GM18517 (cell line): ENCODE measurements at regions not wholly inside any gene's neighbourhood (a gene's known extent, or its start where the extent isn't known, plus 50 kb on each side); places are given as distances from the start of the nearest gene placed in this dataset.

Experiments
- ATAC-seq: cut with Tn5 transposase; IDR thresholded peaks from one replicate; pipeline ENCODE4 v1.9.1; 2021; ENCODE audit warnings: mild to moderate bottlenecking, moderate library complexity; ENCODE audit not compliant: unreplicated experiment

GRCh38 chr12:24608108-24608507, 340.8 kb downstream of the BCAT1 start:
- ATAC-seq: no peak

DNA sequence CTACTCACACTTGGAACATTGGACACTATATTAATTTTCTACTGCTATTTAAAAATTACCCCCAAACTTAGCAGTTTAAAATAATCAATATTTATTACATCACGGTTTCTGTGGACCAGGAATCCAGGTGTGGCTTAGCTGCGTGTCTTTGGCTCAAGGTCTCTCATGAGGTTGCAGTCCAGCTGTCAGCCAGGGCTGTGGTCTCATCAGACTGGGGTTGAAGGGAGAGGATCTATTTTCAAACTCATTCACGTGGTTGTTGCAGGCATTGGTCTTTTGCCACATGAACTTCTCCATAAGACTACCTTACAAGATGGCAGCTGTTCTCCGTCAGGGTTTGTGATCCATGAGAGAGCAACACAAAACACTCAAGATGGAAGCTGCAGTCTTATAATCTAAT, 343.0 kb downstream of the BCAT1 start:
- ATAC-seq: no peak

GRCh38 chr12:24605466-24605865, 343.4 kb downstream of the BCAT1 start:
- ATAC-seq: no peak

DNA sequence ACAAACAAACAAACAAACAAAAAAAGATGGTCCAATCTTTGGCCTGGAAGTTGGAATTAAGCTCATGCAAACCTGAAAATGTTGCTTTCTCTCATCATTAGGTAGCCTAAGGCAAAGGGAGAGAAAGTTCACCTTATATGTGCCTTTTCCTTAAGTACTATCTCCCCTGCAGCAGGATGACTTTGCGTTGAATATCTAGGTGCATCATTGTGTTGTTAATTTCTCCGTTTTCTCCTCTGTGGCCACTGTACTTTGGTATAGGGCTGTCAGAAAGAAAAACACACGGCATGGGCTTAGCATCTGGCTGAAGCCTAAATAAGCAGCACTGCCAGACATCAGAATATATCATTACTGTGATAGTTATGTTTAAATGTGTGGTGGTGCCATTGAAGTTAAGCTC, 345.5 kb downstream of the BCAT1 start:
- ATAC-seq: no peak

- no peak for ATAC-seq
These were observed 347.9 kb downstream of the BCAT1 start for GRCh38 chr12:24600996-24601395.

- no peak for ATAC-seq
These were observed 348.4 kb downstream of the BCAT1 start for GRCh38 chr12:24600551-24600950.

GRCh38 chr12:24599736-24600135, 349.2 kb downstream of the BCAT1 start:
- ATAC-seq: no peak

- no peak for ATAC-seq
These were observed 351.3 kb downstream of the BCAT1 start for GRCh38 chr12:24597580-24597979.

DNA sequence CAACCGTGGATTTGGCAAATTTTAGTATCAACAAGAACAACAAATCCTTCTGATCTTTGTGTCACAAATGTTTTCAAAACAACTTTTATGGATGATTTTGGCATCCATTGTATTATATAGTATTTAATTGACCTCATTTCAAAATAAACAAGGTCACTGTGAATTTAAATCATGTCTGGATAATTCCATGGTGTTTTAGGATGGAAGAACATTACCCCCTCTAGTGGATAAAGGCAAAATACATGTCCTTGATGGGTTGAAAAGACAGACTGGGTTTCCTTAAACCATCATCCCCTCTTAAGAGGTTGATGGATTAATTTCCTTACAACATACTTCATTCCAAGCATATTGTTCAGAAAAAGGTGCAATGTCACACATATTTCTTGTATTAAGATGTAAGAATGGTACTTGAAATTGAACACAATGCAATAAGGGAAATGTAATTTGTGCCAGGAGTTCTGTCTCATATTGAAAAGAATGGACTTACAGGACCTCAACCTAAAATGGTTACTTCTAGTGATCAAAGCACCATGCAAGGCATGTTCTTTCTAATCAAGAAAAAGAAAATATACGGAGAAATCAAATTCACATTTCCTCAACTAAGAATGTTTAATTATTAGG, 352.0 kb downstream of the BCAT1 start:
- no peak for ATAC-seq

DNA sequence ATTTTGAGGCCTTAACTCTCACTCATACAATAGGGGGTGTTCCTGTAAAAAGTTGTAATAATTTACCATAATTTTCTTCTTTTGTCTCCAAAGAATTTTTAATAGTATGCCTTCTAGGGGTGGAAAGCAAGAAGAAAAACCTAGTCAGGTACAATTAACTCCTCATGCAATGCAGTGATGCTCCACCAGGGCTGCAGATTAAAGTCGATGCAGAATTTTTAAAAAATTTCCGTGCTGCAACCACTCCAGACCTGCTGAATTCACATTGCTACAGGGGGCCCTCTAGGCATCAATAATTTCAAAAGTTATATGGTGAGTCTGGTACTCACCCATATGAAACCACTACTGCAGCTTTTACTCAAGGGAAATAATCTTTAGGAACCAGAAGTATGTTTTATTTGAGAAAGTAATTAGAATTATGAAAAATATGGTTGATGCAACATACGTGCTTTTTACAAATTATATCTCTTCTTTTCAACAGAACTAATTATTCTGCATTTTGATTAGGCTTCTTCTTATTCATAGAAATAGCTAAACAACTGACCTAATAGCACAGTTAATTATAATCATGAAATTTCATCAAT, 353.2 kb downstream of the BCAT1 start:
- ATAC-seq: no peak

DNA sequence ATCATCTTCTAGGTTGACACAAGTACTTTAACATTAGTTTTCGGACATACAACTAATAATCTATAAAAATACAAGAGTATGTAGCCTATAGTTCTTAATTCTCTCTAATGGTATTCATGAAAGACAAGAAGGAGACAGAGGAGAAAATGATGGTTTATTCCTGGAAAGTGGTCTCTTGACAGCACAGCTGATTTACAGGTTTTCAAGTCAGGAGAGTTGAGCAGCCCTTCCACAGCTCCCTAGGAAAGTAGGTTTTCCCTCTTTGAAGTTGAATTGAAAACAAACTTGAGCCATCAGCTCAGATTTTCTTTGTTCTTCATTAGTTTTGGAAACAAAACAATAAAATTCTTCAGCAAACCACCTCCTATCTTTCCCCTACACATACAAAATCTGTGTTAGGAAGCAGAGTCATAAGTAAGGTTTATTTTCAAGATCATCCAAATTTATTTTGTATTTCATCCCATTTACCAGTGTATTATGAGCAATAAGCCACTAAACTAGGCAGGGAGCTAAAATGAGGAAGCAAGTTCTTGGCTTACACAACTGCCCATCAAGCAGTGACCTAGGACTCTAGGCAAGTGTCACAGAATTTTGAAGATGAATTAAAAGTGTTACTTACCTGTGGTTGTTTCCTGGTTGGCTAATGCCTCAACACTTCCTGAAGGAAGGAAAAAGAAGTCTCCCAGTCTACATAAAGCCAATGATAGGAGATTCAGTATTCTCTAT, 357.0 kb downstream of the BCAT1 start:
- ATAC-seq: no peak

DNA sequence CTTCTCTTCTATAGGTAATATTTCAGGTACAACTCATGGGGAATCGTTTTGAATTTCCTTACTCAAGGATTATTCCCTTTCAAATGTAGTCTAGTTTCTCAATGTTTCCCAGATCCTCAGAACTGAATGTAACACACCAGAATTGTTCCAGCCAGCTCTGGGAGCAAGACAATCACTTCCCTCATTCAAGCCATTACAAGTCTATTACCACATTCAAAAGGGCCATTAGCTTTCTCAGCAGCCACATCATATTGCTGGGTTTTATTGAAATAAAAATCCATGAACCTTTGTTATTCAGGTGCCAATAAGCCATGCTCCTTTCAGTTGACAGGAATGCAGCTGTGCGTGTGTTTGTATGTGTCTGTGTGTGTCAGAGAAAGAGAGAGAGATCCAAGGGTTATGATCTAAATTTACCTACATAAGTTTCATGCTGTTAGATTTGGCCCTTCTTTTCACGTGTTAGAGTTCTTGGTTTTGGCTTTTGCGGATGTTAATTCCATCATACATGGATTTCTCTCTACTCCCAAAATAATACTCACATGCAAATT, 357.7 kb downstream of the BCAT1 start:
- ATAC-seq: no peak

- ATAC-seq: no peak
These were observed 362.6 kb downstream of the BCAT1 start for GRCh38 chr12:24586293-24586692.

GRCh38 chr12:24584032-24584675, 364.7 kb downstream of the BCAT1 start:
- ATAC-seq: no peak

GRCh38 chr12:24582954-24583601, 365.8 kb downstream of the BCAT1 start:
- no peak for ATAC-seq

GRCh38 chr12:24574538-24574937, 374.4 kb downstream of the BCAT1 start:
- ATAC-seq: no peak

DNA sequence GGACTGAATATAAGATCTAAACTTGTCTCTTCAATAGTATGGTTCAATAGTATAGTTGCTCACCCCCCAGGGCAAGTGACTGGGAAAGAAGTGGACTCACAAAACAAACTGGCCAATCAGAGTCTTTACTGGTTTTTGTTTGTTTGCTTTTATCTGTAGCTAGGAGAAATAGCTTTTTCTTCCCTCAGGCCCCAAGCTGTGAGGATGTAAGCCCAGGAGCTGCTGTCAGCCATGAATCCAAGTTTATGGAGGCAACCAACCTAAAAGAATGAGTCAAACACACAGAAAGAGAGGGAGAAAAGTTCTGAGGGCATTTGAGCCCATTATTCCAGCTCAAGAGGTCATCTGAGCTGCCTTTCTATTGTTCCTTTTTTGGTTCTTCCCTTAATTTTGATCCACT, 375.3 kb downstream of the BCAT1 start:
- ATAC-seq: no peak

DNA sequence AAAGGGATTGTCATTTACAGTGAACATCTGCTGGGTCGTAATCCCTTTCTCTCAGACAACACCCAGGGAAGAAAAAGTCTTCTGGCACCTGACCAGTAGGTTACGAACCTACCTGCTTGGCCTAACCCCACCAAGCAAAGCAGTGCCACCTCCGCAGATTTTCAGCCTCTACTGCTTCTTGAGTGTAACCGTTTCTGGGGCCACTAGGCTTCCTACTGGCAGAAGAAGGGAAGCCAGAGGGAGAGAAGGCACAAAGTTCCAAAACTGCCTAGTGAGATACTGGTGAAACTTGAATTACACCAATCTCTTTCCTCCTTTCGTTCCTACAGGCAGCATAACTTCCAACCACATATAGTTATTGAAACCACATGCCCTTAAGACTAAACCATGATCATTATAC, 383.6 kb downstream of the BCAT1 start:
- no peak for ATAC-seq

GRCh38 chr12:24562771-24563431, 386.0 kb downstream of the BCAT1 start:
- no peak for ATAC-seq

DNA sequence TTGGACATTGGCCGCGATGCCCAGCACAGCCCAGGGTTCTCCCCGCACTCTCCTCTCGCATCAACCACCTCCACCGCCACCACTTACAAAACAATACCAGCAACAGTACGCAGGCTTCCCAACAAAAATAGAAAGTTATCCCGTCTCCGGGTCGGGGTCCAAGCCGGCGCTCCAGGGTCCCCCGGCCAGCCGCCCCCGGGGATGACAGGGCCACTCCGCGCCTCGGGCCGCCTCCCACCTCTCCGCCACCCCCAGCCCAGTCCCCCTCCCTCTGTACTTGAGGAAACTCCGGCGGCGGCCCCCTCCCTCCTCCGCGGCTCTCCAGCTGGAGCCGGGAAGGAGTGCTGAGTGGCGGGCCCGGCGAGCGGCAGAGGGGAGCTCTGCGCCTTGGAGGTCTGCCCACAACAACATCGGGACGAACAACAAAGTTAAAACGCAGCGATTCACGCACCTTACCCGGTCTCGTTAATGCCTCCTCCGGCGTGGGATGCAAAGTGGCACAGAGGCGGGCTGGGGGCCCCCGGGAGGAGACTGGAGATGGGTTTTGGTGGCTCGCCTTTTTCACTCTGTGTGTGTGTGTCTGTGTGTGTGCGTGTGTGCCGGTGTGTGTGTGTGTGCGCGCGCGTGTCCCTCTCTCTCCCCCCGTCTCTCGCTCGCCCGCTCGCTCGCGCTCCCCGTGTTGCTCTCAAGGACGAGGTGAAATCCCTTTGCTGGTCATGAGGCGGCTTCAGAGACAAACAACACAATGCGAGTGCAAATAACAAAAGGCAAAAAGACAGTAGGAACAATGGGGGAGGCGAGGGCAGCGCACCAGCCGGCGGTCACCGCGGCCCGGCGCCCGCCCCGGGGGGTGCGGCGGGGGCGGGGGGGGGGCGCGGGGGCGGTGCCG, 386.8 kb downstream of the BCAT1 start:
- ATAC-seq: no peak
